ENCODE measurements at regions not wholly inside any gene's neighbourhood (a gene's known extent, or its start where the extent isn't known, plus 50 kb on each side); places are given as distances from the start of the nearest gene placed in this dataset.

DNA sequence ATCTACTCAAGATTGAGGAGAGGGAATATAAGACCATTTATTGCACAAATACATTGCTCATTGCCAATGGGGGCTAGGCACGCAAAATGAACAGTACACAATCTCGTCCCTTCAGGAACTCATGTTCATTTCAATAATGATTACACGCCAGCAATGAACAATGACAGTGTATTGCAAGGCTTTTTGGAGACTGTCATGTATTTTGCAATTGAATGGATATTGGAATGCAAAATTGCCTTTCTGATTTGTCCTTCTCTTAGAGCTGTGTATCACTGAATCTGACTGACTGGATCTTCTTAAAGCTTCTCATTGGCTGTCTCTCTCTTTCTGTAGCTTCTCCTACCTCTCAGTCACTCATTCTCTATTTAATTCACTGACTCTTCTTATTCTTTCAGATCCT lies 400.2 kb upstream of the DCN start:
- TF ChIP-seq, protein P1, sequence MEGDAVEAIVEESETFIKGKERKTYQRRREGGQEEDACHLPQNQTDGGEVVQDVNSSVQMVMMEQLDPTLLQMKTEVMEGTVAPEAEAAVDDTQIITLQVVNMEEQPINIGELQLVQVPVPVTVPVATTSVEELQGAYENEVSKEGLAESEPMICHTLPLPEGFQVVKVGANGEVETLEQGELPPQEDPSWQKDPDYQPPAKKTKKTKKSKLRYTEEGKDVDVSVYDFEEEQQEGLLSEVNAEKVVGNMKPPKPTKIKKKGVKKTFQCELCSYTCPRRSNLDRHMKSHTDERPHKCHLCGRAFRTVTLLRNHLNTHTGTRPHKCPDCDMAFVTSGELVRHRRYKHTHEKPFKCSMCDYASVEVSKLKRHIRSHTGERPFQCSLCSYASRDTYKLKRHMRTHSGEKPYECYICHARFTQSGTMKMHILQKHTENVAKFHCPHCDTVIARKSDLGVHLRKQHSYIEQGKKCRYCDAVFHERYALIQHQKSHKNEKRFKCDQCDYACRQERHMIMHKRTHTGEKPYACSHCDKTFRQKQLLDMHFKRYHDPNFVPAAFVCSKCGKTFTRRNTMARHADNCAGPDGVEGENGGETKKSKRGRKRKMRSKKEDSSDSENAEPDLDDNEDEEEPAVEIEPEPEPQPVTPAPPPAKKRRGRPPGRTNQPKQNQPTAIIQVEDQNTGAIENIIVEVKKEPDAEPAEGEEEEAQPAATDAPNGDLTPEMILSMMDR (IDR thresholded peaks at IDR 0.05; ENCODE audit: insufficient read depth, low read length, poor library complexity, severe bottlenecking) = no peak
- no peak for TF ChIP-seq EZH2phosphoT487 (conservative IDR thresholded peaks at IDR 0.05; ENCODE audit: low read length)

Data from SU-DHL-6 (cell line).